Muscle of back (tissue), 3 donors: ENCODE measurements at regions not wholly inside any gene's neighbourhood (a gene's known extent, or its start where the extent isn't known, plus 50 kb on each side); places are given as distances from the start of the nearest gene placed in this dataset.
A peak's percentile ranks its signal among the peaks of the same experiment; 100 is the strongest.
"Not testable (repeated sequence)": the region's sequence is repeated elsewhere in the genome, so short reads cannot be mapped to it uniquely, and the experiment has no call there.

ENCODE experiments used
- DNase-seq, 3 donors: peaks; one replicate each; pipeline versions ENCODE4 v3.0.0 to v3.0.0-alpha.2; 2013

DNA sequence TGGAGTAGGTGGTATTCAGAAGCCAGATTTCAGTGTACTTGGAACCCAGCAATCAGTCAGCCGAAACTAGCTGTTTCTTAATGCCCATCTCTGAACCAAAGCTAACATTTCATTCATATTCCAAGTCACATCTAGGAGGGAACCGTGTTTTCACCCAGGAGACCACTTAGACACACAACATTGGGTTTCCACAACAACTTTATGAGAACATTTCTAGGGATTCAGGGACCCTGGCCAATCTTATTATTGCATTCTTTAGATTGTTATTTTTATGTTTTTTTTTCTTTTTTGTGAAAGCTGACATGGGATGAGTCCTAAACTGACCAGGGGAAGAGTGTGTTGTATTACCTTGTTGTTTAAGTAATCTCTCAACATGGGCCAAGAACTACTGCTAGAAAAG, 72.5 kb upstream of the KIAA0040 start:
- DNase-seq: peak in 2 of 3 donors; percentile 22 to 47

DNA sequence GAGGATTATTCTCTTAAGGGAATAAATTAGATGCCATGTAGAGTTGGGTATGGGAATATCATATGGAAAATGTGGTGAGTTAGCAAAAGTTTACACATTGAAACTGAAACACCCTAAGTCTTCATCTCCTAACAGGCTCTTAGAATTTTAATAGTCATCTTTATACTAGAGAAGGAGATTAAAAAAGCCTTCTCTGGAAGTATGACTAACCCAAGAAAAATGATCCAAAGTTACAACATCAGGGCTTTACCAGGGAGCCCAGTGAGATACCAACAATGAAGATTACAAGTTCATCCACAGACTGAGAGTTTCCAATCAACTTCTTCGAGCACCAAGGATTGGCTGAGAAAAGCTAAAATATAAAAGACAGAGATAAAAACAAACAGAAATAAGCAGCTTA, 70.0 kb upstream of the KIAA0040 start:
- DNase-seq: no peak

DNA sequence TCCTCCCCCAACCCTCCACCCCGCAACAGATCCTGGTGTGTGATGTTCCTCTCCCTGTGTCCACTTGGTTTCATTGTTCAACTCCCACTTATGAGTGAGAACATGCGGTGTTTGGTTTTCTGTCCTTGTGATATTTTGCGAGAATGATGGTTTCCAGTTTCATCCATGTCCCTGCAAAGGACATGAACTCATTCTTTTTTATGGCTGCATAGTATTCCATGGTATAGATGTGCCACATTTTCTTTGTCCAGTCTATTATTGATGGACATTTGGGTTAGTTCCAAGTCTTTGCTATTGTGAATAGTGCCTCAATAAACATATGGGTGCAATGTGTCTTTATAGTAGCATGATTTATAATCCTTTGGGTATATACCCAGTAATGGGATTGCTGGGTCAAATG, 63.7 kb upstream of the KIAA0040 start:
- not testable (repeated sequence) for DNase-seq

DNA sequence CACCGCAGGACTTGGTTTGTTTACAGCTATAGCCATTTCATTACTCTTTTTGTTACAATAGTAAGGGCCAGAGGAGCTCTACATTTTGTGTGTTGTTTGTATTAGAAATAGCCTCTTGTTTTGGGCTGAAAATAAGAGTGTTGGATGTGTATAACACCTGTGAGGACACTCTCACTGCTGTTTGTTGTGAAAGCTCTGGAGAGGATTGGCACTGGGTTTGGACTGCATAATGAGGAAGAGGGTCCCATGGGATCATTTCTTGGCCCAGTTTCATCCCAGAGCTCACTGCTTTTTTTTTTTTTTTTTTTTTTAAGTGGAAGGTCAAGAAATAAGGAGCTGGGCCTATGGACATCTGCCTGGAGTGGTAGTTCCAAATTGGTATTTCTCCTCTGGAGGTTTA, 61.6 kb upstream of the KIAA0040 start:
- DNase-seq: peak in 1 of 3 donors; percentile 27

DNA sequence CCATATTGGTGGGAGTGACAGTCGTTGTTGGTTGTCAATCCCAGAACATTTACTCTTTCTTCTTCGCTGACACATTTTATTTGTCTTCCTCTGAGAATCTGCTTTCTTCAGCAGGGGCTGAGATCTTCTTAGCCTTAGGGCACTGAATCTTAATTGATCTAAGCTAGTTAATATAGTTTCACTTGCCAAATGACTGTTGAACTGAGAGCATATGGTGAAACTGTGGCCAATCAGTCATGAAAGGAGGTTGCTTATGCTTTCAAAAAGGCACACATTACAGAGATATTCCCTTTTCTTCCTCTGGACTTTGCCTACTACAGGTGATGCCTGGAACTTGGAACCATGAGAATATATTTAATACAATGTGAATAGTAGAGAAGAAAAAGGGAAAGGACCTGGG, 60.0 kb upstream of the KIAA0040 start:
- no peak for DNase-seq

DNA sequence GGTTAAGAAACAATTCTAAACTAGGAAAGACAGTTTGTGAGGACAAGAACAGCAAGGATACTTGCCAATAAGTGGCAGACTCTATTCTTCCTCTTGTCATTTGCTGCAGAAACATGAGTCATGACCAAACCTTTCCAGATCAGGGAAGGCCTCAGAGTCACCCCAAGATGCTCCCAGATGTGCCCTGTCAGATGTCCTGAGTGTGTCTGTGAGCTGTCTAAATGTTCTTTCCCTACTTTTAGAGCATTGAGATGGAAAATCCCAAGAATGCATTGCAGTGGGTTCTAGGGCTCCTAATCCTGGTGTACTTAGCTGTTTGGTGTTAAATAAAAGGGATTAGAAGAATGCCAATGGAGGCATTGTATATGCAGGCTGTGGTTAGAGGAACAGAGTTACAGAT, 57.5 kb upstream of the KIAA0040 start:
- no peak for DNase-seq

DNA sequence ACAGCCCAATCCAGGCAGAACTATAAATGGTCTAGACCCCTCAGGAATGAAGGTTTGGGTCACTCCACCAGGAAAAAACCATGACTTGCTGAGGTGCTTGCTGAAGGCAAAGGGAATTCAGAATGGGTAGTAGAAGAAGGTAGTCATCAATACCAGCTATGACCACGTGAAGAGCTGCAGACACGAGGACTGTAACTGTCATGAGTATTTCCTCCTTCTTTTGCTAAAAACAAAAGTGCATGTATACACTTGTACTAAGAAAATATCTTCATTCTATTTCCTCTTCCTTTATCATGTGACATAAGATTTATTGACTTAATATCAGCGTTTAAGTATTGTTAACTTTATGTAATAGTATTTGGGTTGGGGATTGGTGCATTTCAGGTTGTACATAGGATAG, 55.5 kb upstream of the KIAA0040 start:
- DNase-seq: not testable (repeated sequence)

DNA sequence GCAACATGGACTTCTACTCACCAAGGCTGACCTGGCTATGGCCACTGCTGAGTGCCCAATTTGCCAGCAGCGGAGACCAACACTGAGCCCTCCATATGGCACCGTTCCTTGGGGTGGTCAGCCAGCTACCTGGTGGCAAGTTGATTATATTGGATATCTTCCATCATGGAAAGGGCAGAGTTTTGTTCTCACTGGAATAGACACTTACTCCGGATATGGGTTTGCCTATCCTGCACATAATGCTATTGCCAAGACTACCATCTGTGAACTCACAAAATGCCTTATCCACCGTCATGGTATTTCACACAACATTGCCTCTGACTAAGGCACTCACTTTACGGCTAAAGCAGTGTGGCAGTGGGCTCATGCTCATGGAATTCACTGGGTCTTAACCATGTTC, 54.5 kb upstream of the KIAA0040 start:
- not testable (repeated sequence) for DNase-seq

DNA sequence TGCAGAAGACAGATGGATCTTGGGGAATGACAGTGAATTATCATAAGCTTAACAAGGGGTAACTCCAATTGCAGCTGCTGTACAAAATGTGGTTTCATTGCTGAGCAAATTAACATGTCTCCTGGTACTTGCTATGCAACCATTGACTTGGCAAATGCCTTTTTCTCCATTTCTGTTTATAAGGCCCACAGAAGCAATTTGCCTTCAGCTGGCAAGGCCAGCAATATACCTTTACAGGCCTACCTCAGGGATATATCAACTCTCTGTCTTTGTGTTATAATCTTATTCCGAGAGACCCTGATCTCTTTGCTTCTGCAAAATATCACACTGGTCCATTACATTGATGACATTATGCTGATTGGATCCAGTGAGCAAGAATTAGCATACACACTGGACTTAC, 52.7 kb upstream of the KIAA0040 start:
- no peak for DNase-seq

DNA sequence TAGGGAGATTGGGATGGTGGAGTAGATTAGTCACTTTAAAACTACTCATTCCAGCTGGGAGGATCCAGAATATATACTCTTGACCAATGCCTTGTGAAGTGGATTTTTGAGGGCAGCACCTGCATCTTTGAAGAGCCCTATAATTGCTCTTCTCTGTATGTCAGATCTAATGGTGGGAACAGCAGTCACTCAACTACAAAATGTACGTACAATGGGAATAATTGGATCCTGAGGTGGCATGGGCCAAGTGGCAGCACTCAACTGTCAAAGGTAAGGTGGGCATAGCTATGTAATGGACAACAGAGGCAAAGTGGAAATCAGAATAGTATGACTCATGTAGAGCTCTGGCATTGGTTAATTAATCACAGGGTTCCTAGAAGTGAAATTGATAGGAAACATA, 51.6 kb upstream of the KIAA0040 start:
- no peak for DNase-seq
